T follicular helper cell (primary cell): ENCODE measurements at regions not wholly inside any gene's neighbourhood (a gene's known extent, or its start where the extent isn't known, plus 50 kb on each side); places are given as distances from the start of the nearest gene placed in this dataset.
"Not testable (repeated sequence)": the region's sequence is repeated elsewhere in the genome, so short reads cannot be mapped to it uniquely, and the experiment has no call there.

Source experiments
- DNase-seq: peaks from one replicate; pipeline ENCODE4 v3.0.0-alpha.2; 2020; ENCODE audit warnings: low read depth

DNA sequence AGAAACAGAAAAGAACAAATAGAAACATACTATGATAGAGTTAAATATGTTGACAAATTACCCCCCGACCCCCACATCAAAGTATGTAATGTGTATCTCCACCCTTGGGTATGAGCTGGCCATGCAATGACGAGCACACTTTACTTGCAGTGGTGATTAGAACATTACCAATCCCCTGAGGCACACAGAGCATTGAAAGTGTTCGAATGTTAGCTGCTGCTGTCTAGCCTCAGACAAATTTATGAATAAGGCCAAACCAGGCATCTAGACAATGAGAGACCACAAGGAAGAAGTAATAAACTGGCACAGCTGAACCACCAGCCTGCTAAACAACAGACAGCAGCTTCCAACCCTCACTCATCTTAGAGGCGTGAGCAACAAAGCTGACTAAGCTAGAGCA lies 380.5 kb downstream of the DSEL start:
- DNase-seq = no peak

DNA sequence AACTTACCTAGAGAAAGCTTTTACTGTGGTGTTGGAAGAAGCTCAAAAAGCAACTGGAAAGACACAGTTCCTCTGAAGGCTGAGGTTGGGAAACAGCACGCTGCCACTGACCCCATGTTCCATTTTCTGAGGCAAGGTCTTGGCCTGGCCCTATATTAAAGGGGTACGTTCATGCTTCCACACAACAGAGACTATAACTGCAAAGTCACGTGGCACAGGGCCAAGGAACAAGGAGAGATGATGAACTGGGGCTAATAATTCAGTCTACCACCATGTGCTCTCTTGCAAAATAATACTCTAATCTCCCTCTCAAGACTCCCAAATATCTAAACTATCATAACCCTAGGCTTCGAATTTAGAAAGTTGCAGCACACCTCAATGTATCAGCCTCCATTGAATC lies 381.6 kb downstream of the DSEL start:
- DNase-seq = no peak

DNA sequence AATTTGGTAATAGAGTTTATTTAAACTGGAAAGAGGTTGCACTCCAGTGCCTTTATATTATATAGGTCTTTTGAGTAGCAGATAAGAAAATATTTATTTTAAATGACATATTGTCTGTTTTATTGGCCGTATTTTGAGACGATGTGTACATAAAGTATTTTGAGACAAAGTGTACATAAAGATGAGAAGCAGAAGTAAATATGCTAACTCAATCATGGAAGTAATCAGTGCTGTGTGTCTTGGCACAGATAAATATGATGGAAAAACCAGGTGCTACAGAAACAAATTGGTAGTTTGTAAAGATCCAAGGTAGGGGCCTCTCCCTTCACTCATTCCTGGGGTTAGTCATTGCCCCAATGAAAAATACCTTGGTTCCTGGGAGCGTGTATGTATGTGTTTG lies 382.9 kb downstream of the DSEL start:
- DNase-seq = no peak

DNA sequence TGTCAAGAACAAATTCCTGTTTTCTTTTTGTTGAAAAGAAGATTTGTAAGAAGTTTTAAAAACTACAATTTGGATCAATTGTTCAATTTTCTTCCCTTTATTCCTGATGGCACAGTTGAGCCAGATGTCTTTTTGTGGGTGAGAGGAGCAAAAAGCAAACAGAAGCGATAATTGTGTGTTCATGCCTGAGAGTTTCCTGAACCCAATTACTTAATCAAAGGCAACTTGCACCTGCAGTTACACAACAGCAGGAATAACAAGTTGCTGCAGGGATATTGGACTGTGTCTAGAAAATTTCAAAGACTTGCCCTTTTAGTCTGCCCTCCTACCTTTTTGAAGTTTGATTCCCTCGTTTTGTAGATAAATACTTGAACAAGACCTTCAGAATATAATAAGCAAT lies 383.6 kb downstream of the DSEL start:
- DNase-seq = no peak

DNA sequence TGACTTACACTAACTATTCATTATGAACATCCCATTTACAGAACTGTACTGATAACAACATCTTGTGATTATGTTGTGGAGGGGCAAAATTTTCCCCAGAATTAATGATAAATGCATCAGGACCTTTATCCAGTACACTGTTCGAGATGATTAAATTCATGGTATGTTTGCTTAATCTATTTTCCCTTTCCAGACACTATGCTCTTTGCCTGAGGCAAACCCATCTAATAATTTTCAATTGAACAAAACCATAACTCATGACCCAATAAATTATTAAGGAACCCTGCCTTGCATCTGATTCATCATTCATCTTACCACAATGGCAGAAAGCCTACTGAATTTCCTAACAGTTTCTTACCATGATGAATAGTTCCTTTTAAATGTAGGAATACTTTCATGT lies 385.0 kb downstream of the DSEL start:
- no peak for DNase-seq

DNA sequence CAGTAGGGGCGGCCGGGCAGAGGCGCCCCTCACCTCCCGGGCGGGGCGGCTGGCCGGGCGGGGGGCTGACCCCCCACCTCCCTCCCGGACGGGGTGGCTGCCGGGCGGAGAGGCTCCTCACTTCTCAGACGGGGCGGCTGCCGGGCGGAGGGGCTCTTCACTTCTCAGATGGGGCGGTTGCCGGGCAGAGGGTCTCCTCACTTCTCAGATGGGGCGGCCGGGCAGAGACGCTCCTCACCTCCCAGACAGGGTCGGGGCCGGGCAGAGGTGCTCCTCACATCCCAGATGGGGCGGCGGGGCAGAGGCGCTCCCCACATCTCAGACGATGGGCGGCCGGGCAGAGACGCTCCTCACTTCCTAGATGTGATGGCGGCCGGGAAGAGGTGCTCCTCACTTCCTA lies 389.8 kb downstream of the DSEL start:
- DNase-seq = not testable (repeated sequence)

DNA sequence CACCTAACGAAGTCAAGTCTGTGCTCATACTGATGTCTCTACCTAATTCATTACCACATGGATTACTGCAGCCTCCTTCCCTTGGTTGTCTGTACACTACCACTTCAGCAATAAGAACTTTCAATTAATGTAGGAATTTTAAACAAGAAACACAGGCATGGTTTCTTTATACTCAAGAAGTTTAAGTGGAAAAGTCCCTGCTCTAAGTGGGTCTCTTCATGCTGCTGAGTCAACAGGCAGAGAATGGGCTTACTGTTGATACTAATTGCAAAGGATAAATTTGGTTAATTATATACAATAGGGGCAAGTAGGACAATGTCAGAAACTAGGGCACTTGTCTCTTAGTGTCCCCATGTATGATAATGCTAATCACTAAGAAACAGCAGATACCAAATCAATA lies 392.6 kb downstream of the DSEL start:
- DNase-seq = no peak

DNA sequence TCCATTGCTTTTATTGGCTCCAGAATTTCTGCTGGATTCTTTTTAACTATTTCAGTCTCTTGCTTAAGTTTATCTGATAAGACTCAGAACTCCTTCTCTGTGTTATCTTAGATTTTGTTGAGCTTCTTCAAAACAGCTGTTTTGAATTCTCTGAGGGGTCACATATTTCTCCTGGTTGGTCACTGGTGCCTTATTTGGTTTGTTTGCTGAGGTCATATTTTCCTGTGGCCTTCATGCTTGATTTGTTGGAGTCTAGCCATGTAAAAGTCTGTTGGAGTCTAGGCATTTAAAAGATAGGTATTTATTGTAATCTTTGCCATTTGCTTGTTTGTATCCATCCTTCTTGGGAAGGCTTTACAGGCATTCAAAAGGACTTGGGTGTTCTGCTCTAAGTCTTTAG lies 398.7 kb downstream of the DSEL start:
- no peak for DNase-seq

DNA sequence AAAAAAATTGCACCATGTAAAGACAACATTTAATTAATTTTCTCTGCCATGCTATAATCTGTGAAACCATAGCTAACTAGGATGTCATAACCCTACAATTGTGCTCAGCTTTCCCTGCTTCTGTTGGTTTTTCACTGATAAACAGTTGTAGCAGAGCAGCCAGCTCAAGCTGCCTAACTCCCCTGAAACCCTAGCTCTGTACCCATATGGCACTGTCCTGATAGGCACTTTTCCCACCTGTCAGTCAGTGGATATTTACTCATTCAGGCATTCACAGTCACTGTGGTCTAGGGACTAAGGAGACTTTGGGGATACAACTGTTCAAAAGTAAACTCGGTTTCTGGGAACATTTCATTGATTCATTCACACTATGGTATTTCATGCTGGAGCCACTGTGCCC lies 407.0 kb downstream of the DSEL start:
- no peak for DNase-seq

DNA sequence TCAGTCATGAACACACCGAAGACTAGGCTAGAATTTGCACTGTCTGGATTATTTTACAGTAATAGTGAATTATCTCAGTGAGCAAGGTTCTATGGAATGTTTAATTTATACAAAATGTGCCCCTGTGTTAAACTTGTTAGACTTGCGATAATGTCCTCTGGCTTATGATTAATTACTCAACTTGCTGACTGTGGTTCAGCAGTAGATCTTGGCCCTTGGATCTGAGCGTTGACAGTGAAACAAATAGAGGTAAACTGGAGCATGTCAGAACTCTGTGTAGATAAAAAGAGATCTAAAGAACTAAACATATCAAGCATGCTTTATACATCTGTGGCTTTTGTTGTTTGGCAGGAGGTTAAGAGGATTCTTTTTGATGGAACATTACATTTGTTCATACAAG lies 407.6 kb downstream of the DSEL start:
- DNase-seq = no peak

DNA sequence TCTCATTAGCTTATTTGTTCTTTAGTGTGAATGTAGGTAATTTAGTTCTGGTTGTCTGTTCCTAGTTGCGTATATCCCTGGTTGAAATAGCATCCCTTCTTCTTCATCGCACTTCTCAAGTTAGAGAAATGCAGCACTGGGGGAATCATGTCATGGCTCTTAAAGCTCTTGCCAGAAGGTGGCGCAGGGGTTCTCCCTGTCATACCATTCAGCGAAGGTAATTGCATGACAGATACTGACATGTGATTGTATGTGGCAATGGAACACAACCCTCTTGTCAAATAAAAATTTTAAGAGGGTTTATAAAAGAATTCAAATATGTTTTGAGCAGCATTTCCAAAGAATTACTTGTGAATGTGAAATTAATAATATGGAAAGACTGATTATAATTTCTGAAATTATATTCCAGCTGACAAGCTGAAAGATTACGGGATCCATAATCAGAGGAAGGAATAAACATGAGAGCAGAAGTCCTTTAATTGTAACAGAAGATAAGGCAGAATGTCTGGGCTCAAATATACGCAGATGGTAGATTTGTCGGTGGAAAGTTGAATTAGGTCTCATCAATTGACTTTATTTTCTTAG lies 411.7 kb downstream of the DSEL start:
- DNase-seq = peak; percentile 4

DNA sequence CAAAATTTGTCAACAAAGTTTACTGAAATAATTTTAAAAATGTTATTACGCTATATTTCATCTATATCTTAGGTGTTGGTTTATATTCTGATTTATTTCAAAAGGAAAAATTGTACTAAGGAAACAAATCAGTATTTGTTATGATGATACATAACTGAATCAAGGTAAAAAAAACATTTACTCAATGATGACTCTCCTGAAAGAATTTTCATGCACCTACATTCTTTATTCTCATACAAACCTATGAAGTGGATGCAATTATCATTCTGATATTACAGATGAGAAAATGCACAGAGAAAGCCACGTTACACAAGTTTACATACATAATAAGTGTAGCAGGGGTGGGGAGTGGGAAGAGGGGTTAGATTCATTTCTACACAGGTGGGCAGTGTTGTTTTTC lies 422.4 kb downstream of the DSEL start:
- no peak for DNase-seq

DNA sequence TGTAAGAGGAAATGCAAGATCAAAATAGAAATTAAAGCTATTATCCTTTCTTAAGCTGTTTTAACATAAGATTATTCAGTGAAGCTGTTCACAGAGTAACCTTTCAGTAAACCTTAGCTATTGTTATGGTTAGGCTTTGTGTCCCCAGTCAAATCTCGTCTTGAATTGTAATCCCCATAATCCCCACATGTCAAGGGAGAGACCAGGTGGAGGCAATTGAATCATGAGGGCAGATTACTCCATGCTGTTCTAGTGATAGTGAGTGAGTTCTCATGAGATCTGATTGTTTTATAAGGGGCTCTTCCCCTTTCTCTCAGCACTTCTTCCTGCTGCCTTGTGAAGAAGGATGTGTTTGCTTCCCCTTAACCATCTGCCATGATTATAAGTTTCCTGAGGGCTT lies 424.4 kb downstream of the DSEL start:
- no peak for DNase-seq

DNA sequence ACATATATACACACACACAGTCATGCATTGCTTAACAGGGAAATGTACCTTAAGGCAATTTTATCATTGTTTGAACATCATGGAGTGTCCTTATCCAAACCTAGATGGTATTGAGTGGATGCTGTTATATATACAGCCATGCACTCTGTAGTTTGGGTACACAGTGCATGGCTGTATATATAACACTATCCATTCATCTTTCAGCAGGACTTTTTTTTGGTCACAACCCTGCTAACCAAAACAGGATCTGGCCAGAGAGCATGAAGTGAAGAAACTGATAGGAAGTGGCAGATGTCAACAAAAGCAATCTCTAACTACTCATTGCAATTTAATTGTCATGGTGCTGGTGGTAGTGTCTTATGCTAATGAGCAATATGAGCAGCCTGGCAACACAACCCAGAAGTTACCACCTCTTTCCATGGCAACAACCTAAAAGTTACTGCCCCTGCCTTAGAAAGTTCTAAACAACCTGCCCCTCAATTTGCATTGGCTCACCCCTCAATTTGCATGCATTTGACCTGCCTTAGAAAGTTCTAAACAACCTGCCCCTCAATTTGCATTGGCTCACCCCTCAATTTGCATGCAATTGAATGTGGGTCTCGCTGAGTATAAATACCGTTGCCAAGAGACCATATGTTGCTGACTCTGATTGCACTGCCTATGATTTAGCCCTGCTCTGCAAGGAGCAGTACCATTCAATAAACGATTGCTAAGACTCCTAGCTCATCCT lies 434.9 kb downstream of the DSEL start:
- DNase-seq = no peak

DNA sequence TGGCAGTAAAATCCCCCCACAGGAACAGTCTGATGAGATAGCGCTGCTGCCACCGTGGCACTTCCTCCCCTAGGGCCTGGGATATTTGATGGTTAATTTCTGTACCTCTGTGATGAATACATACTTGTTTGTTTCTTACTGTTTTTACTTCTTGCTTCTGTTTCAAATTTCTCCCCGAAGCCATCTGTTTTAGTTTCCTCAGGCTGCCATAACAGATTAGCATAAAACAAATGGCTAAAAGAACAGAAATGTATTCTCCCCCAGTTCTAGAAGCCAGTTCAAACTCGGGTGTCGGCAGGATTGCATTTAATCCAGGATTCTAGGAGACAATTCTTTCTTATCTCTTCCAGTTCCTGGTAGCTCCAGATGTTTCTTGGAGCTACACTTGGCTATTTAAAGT lies 435.9 kb downstream of the DSEL start:
- no peak for DNase-seq

DNA sequence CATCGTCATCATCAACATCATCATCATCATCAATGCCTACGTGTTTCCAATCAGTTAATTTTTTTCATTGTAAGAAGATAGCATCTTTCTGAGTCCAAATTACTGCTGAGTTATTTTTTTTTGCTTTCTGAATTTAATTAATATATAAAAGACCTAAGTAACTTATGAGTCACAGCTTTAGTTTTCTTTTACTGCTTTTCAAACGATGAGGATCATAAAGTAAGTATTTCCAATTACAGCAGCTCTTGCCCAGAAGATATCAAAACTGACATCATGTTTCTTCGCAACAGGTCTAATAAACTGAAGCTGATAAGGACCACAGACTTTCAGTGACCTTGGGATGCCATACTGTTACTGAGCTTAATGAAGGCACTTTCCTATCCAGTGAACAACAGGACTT lies 442.2 kb downstream of the DSEL start:
- DNase-seq = no peak

DNA sequence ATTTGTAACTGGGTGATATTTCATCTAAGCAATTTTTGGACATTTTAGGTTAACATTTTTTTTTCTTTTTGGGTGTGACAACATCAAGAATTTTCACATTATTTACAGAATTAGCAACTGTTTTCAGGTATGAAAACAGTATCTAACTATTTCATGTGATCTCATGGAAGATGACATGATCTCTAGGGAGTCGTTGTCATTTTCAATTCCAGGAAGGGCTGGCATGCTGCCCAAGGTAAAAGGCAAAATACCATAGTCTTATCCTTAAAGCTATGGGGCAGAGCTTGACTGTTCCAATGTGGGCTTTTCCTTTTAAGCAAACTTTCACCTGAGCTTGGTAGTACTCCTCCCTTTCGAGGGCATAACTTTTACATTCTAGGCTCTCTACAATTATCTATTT lies 443.7 kb downstream of the DSEL start:
- DNase-seq = no peak

DNA sequence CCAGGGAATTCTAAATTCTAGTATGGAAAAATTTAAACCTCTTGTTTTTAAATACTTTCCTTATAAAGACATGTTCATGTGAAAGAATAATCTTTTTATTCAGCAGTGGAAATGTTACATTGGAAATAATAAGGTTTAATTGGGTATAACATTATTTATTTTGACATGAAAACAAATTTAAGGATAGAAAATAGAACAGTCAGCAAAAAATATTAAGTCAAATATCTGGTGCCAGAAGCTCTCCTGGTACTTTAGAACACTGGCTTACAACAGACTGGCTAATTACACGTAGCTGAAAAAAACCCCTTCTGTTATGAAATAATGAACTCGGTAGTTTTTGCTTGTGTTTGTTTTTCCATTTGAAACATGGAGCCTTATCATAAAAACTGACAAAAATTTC lies 447.9 kb downstream of the DSEL start:
- DNase-seq = no peak

DNA sequence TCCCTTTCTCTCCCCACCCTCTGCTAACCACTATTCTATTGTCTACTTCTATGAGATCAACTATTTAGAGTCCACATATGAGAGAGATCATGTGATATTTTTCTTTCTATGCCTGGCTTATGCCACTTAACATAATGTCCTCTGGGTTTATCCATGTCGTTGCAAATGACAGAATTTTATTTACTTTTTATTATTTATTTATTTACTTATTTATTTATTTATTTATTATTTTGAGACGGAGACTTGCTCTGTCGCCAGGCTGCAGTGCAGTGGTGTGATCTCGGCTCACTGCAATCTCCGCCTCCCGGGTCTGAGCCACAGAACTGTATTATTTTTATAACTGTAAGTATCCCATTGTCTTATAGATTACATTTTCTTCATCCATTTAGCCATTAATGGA lies 443.4 kb upstream of the CDH19 start:
- no peak for DNase-seq

DNA sequence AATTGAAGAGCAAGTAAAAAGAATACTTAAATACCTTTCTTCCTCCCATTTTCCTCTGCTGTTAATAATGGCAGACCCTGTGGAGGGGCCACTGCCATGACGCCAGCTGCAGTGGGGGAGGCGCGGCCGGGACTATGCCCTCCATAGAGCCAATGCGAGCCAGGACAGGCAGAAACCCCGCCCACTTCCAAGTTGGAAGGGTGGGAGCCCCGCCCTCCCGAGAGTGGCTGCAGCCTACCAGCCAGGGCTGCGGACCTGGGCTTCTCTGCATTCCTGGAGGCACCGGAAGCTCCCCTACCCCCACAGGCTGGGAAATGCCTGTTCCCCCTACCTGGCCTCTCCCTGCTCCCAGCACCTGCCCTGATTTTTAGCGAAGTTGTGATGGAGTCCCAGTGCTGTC lies 439.4 kb upstream of the CDH19 start:
- DNase-seq = no peak

DNA sequence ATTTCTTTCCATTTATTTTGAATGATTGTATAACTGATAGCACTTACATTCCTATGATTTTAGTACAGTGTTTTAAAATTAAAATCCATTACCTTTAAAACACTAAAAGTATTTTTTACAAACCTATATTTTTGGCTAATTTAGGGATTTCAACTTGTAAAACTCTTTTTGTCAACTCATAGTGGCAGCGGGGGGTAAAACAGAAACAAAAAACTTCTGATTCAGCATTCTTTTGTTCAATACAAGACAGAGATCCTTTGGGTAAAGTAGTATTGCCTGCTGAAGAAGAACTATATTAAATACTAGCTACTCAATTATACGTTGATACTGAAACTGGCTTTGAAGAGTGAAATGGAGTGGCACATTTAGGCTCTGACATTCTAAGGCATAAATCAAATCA lies 437.4 kb upstream of the CDH19 start:
- no peak for DNase-seq

DNA sequence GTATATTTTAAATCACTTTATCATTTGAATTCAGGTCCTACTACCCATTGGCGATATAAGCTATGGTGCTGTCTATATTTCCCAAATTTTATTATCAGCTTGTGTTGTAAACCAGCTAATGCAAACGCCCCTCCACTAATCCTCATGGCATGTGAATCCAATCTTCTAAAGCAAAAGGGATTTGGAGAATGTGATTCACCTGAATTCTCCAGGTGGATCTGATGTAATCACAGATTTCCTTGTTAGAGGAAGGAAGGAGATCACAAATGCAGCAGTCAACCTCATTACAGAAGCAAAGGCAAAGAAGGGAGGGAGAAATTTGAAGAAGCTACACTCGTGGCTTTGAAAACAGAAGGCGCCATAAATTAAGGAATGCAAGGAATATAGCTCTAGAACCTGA lies 431.1 kb upstream of the CDH19 start:
- DNase-seq = no peak

DNA sequence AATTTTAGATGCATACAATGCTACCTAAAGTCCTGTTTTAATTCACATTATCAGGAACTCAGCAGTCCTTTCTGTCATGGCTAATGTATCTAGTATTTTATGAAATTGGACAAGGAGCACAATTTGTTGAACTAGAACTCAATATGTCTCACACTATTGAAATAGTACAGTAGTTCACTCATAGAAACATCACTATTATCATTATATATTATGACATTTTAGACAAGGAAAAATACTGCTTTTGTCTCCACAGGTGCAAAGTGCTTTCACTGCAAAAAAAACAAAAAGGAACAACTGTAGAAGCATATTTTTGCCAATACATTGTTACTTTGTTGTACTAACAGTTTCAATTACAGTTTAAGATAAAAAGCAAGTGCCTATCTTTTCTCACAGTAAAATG lies 419.2 kb upstream of the CDH19 start:
- DNase-seq = no peak

DNA sequence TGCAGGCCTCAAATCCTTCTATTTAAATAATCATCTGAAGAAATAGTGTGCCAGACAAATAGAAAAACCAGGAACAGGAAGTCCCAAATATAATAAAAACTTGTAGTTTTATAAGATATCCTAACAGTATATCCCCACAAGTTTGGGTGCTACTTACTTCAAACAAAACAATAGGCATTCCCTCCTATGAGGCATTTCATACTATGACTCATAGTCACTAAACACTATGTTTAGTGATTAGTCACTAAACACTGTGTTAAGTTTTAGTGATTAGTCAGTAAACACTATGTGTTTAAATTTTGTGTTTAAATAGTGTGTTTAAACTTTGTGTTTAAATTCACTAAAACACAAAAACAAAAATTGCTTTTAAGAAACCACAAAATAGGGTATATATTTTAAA lies 407.0 kb upstream of the CDH19 start:
- DNase-seq = no peak
